AG04450 (cell line): ENCODE measurements at regions not wholly inside any gene's neighbourhood (a gene's known extent, or its start where the extent isn't known, plus 50 kb on each side); places are given as distances from the start of the nearest gene placed in this dataset.
"Not testable (repeated sequence)": the region's sequence is repeated elsewhere in the genome, so short reads cannot be mapped to it uniquely, and the experiment has no call there.

Experiments used
- CTCF ChIA-PET: fragments of 300-600, 350-600 bp; formaldehyde crosslinking; extraction: SDS; loops from one replicate; lab custom pipeline; 2022; ENCODE audit warnings: antibody characterized with exemption, inconsistent platforms; lab: Charles Lee
- POLR2A ChIA-PET: fragments of 350-600 bp; formaldehyde crosslinking; extraction: SDS; loops from one replicate; lab custom pipeline; 2021; ENCODE audit warnings: antibody characterized with exemption, inconsistent platforms; lab: Yijun Ruan, JAX
- DNase-seq: peaks from one replicate; pipeline ENCODE4 v3.0.0-alpha.2; 2011; ENCODE audit warnings: low read depth, low spot score
- H3K27ac ChIP-seq: one replicate; pipeline ENCODE4 v1.5.1; 2012; ENCODE audit warnings: low read depth, low read length, control low read depth
- H3K27me3 ChIP-seq: one replicate; pipeline ENCODE4 v1.6.0; 2012; ENCODE audit warnings: low read length; ENCODE audit not compliant: control insufficient read depth, insufficient read depth
- H3K4me3 ChIP-seq: 2 replicates; pipeline ENCODE4 v1.5.1; 2011; ENCODE audit warnings: mild to moderate bottlenecking, low read depth, low read length, control low read depth
- H3K9me3 ChIP-seq: 2 replicates; pipeline ENCODE4 v1.5.1; 2012; ENCODE audit warnings: low read length; ENCODE audit not compliant: control insufficient read depth, insufficient read depth
- TF ChIP-seq, protein P1 (sequence below): IDR thresholded peaks from 2 replicates; pipeline ENCODE4 v1.5.1; 2011; ENCODE audit warnings: low read depth, low read length, control low read depth, inconsistent platforms

DNA sequence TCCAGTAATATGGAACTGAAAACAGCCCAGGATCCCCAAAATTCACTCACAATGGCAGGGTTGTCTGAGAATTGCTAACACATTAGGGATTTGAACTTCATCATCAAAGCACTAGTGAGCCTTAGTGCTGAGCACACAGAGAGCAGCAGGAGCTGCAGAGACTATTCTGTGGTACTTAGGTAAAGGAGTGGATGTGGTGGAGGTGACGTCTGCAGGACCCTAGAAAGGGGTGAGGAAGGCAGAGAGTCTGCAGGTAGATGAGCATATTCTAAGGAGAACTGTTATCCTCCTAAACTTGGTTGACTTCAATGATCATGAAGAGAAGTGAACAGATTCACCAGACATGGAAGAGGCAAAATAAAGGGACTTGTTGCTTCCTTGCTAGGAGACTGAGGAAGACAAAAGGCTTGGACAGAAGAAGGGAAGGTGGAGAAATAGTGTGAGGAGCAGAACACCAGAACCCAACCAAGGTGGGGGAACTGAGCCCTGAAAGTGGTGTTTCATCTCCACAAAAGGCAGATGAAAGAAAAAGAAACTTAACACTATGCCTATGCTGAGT lies 1164.0 kb downstream of the TMEM121 start:
- Histone ChIP-seq H3K27ac (no peak overlapping the region), H3K27me3 (no peaks in the 10 kb centered on the region), H3K9me3 (peaks cover 26% of the 10 kb centered on the region), H3K4me3 (no peak overlapping the region)
- TF ChIP-seq, protein P1, sequence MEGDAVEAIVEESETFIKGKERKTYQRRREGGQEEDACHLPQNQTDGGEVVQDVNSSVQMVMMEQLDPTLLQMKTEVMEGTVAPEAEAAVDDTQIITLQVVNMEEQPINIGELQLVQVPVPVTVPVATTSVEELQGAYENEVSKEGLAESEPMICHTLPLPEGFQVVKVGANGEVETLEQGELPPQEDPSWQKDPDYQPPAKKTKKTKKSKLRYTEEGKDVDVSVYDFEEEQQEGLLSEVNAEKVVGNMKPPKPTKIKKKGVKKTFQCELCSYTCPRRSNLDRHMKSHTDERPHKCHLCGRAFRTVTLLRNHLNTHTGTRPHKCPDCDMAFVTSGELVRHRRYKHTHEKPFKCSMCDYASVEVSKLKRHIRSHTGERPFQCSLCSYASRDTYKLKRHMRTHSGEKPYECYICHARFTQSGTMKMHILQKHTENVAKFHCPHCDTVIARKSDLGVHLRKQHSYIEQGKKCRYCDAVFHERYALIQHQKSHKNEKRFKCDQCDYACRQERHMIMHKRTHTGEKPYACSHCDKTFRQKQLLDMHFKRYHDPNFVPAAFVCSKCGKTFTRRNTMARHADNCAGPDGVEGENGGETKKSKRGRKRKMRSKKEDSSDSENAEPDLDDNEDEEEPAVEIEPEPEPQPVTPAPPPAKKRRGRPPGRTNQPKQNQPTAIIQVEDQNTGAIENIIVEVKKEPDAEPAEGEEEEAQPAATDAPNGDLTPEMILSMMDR = no peak
- ChIA-PET POLR2A (no interaction called here), CTCF (no interaction called here)
- no peak for DNase-seq

DNA sequence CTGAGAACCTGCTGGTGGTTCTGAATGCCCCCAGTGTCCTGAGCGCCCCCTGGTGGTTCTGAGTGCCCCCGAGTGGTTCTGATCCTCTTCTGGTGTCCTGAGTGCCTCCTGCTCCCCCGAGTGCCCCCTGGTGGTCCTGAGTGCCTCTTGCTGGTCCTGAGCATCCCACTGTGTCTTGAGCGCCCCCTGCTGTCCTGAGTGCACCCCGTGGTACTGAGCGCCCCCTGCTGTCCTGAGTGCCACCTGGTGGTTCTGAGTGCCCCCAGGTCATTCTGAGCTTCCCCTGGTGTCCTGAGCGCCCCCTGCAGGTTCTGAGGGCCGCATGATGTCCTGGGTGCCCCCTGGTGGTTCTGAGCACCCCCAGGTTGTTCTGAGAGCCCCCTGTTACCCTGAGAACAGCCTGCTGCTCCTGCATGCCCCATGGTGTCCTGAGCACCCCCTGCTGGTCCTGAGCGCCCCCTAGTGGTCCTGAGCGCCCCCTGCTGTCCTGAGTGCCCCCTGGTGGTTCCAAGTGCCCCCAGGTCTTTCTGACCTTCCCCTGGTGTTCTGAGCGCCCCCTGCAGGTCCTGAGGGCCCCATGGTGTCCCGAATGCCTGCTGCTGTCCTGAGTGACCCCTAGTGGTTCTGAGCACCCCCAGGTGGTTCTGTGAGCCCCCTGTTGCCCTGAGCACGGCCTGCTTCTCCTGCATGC lies 1165.4 kb downstream of the TMEM121 start:
- CTCF ChIA-PET = no interaction called here
- H3K9me3 ChIP-seq = peaks cover 23% of the 10 kb centered on the region
- TF ChIP-seq, protein P1 = no peak
- H3K4me3 ChIP-seq = no peak overlapping the region
- POLR2A ChIA-PET = no interaction called here
- no peak overlapping the region for H3K27ac ChIP-seq
- no peak for DNase-seq
- H3K27me3 ChIP-seq = no peaks in the 10 kb centered on the region

DNA sequence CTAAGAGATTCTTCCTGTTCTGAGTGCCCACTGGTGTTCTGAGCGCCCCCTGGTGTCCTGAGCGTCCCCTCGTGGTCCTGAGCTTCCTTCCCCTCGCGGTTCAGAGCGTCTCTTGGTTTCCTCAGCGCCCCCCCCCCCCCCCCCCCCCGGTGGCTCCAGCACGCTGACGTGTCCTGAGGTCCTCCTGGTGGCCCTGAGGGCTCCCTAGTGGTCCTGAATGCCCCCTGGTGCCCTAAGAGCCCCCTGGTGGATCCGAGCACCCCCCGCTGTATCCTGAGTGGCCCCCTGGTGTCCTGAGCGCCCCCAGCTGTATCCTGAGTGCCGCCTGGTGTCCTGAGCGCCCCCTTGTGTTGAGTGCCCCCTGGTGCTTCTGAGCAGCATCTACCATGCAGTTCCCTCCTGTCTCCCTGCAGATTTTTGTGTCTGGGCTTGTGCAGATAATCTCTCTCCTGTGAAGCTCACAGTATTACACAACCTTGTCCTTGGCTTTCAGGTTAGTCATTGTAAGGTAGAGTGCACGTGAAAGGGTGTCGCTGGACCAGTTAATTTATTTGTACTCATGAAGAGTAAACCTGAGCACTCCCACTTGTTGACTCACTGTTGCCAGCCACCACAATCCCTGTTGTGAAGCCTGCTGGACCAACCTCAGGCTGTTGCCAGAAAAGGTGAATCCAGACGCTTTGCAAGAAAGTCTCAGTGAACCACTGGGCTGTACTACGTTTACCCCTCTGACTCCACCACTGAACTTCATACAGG lies 1168.4 kb downstream of the TMEM121 start:
- TF ChIP-seq, protein P1 = no peak
- Histone ChIP-seq H3K4me3 (no peak overlapping the region), H3K27ac (no peak overlapping the region), H3K9me3 (peaks cover 21% of the 10 kb centered on the region), H3K27me3 (no peaks in the 10 kb centered on the region)
- ChIA-PET CTCF (no interaction called here), POLR2A (no interaction called here)
- DNase-seq = no peak

DNA sequence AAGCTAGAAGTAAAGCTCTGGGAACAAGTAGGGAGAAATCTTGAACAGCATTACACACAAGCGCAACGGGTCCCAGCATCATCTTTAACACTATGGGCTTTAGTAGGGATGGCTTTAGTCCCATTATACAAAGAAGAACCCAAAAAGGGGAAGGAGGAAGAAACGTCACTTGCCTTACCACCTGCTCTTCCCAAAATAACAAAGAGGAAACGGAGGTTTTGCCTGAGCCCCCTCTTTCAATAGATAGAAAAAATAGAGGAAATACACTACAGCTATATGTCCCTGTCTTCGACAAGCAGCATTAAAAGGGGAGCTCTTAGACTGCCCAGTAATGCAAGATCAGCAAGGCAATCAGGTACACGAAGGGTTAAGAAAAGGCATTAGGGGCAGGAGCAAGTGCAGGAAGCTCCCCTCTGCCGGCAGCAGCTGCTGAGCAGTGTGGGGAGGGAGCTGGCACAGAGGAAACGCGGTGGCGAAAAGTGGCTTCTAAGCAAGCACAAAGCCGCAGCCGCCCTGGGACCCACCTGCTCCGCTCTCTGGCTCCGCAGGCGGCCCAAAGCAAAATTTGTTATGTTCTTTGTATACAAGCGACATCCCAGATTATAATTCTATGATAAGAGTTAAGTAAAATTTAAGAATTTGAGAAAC lies 1172.4 kb downstream of the TMEM121 start:
- H3K4me3 ChIP-seq, H3K27me3 ChIP-seq, DNase-seq, POLR2A ChIA-PET, H3K9me3 ChIP-seq, H3K27ac ChIP-seq, CTCF ChIA-PET: not testable (repeated sequence)

DNA sequence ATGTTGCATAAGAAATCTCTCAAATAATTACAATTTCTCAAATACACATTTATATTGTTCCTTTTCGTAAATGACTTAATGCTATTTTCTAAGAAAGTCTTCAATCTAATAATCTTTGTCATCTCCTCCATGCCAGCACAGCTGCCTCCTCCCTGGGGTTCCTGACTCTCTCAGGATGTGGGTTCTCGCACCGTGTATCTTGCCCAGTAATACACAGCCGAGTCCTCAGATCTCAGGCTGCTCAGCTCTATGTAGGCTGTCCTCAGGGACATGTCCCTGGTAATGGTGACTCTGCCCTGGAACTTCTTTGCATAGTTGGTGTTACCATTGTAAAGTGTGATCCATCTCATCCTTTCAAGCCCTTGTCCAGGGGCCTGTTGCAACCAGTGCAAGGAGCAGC lies 1177.3 kb downstream of the TMEM121 start:
- H3K4me3 ChIP-seq, CTCF ChIA-PET, H3K27ac ChIP-seq, DNase-seq, POLR2A ChIA-PET, H3K27me3 ChIP-seq, H3K9me3 ChIP-seq: not testable (repeated sequence)

DNA sequence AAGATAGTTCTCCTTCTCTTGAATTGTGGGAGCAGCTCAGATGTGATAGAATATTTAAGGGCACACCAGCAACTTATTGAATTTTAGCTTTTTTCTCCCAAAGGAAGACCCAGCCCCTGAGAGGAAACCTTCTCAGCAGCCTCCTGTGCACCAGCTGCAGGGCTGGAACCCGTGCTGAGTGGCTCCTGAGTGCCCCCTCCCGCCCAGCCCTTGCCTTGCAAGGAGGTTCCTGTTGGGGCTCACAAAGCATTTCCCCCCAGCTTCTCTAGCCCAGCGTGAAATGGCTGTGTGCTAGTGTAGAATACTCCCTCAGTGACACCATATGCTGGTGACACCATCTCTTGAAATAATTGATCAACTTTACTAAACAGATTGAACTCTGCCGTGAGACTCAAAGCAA lies 1180.1 kb downstream of the TMEM121 start:
- DNase-seq, POLR2A ChIA-PET, H3K4me3 ChIP-seq, H3K9me3 ChIP-seq, CTCF ChIA-PET, H3K27me3 ChIP-seq, H3K27ac ChIP-seq: not testable (repeated sequence)

DNA sequence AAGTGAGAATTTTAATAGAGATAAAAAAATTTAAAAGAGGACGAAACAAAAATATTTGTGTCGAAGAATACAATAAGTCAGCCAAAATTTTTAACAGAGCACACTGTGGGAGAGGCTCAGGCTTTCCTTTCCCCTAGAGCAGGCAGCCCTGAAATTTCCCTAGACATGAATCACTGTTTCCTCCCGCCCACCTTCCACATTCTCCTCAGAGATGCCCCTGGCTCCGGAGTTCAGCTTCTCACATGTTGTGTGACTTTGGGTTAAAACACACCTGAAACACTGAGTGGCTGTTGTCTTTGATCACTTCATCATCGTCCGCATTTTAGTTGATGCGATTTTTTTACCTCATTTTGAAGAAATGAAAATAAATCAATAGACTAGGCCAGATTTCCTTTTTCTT lies 1183.8 kb downstream of the TMEM121 start:
- DNase-seq, H3K9me3 ChIP-seq, H3K27ac ChIP-seq, CTCF ChIA-PET, POLR2A ChIA-PET, H3K27me3 ChIP-seq, H3K4me3 ChIP-seq: not testable (repeated sequence)

DNA sequence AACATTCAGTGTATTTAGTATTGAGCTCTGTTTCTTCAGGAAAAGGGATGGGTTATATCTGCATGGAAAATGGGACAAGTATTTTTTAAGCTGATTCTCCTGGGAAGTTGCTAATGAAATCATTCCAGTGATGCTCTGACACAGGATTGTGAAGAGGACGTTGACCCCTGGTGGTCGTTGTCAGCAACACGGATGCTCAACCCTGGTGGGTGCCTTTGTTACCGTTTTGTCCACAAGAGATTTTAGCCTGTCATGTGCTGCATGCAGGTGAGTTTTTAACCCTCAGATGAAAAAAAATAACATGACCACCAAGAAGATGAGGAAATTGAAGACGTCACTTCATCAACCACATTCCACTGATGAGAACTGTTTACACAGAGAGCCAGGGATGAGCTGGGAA lies 1186.1 kb downstream of the TMEM121 start:
- H3K9me3 ChIP-seq, DNase-seq, CTCF ChIA-PET, H3K27me3 ChIP-seq, H3K27ac ChIP-seq, H3K4me3 ChIP-seq, POLR2A ChIA-PET: not testable (repeated sequence)
